SU-DHL-6 (cell line): ENCODE measurements at regions not wholly inside any gene's neighbourhood (a gene's known extent, or its start where the extent isn't known, plus 50 kb on each side); places are given as distances from the start of the nearest gene placed in this dataset.

ENCODE experiments used
- H2AFZ ChIP-seq: fragments of 200-600 bp; sonication (generic); 2 replicates; pipeline ENCODE4 v1.6.1; 2014; ENCODE audit warnings: low read depth, mild to moderate bottlenecking, moderate library complexity, mixed read lengths, antibody characterized with exemption, low read length; ENCODE audit not compliant: severe bottlenecking
- H3F3A ChIP-seq: fragments of 200-600 bp; shearing (Covaris generic); 2 replicates; pipeline ENCODE4 v1.6.0; 2016; ENCODE audit warnings: antibody characterized with exemption, mild to moderate bottlenecking; ENCODE audit not compliant: insufficient read depth
- H3K27ac ChIP-seq: fragments of 200-600 bp; sonication (generic); 2 replicates; pipeline ENCODE4 v1.5.1; 2016; ENCODE audit warnings: low read depth, mild to moderate bottlenecking, low read length, moderate library complexity, mixed read lengths
- H3K27me3 ChIP-seq: fragments of 200-600 bp; sonication (generic), shearing (Covaris generic); 2 replicates; pipeline ENCODE4 v1.6.0; 2014; ENCODE audit warnings: mild to moderate bottlenecking, low read length
- H3K36me3 ChIP-seq: fragments of 200-600 bp; sonication (generic); 2 replicates; pipeline ENCODE4 v1.6.1; 2014; ENCODE audit warnings: mild to moderate bottlenecking, low read length, mixed read lengths
- H3K4me2 ChIP-seq: fragments of 300-600, 200-600 bp; shearing (Covaris generic), sonication (generic); 2 replicates; pipeline ENCODE4 v1.6.0; 2014; ENCODE audit warnings: low read length, low read depth, mild to moderate bottlenecking; ENCODE audit not compliant: poor library complexity, severe bottlenecking
- H3K4me3 ChIP-seq: fragments of 200-600 bp; sonication (generic); 2 replicates; pipeline ENCODE4 v1.5.1; 2014; ENCODE audit warnings: antibody characterized with exemption, low read length, mild to moderate bottlenecking, mixed read lengths; ENCODE audit not compliant: insufficient read depth, poor library complexity, severe bottlenecking
- H3K79me2 ChIP-seq: fragments of 200-600 bp; sonication (generic); 2 replicates; pipeline ENCODE4 v1.6.1; 2014; ENCODE audit warnings: mild to moderate bottlenecking, low read length, moderate library complexity; ENCODE audit not compliant: insufficient read depth
- H3K9ac ChIP-seq: fragments of 200-600 bp; sonication (generic); 2 replicates; pipeline ENCODE4 v1.7.0; 2014; ENCODE audit warnings: mild to moderate bottlenecking, low read length
- H3K9me2 ChIP-seq: fragments of 200-600 bp; sonication (generic); replicated peaks from 2 replicates; pipeline ENCODE4 v1.6.1; 2014; ENCODE audit warnings: low read length; ENCODE audit not compliant: insufficient read depth
- H3K9me3 ChIP-seq: fragments of 200-600 bp; sonication (generic); 2 replicates; pipeline ENCODE4 v1.6.1; 2014; ENCODE audit warnings: low read length, mixed read lengths; ENCODE audit not compliant: insufficient read depth
- H4K20me1 ChIP-seq: fragments of 200-600 bp; sonication (generic); 2 replicates; pipeline ENCODE4 v1.6.1; 2014; ENCODE audit warnings: low read depth, mild to moderate bottlenecking, antibody characterized with exemption, low read length, moderate library complexity, mixed read lengths
- CTCF ChIP-seq: fragments of 200-600 bp; sonication (generic); IDR thresholded peaks from one replicate; pipeline ENCODE4 v1.5.1; 2017; ENCODE audit warnings: antibody characterized with exemption, mild to moderate bottlenecking, low read length, moderate library complexity; ENCODE audit not compliant: insufficient read depth, poor library complexity, severe bottlenecking
- EZH2phosphoT487 ChIP-seq: fragments of 200-600 bp; sonication (generic), shearing (Covaris generic); conservative IDR thresholded peaks from 2 replicates; pipeline ENCODE4 v1.6.1; 2018; ENCODE audit warnings: mild to moderate bottlenecking, antibody characterized with exemption, low read length, moderate library complexity, mixed read lengths

DNA sequence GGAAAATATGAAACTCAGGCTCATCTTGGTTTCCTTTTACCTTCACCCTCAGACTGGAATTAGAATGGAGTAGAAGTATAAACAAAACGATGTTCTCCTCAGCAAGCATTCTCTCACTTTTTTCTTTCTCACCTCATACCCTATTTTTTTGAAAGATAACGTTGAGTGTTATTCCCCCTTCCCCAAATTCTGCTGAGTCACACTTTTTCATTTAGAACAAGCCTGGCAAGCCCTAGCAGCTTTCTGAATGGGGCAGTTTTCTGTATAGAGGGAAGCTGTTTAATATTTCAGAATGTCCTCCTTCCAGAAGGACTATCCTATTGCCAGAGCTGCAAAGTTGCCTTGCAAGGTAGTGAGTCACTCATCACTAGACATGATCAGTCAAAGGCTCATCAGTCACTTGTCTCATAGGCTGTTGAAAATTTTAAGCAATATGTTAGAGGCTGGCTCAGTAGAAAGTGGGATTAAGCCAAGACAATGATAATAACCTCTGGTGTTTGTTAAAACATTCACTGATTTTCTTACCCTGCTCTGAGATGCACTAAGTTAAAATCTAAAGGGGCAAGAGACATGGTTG is 416.1 kb downstream of the RNF144A start:
- no peak for TF ChIP-seq EZH2phosphoT487
- no peak overlapping the region for H3K9ac ChIP-seq
- no peak overlapping the region for H2AFZ ChIP-seq
- H3K27me3 ChIP-seq = no peaks in the 10 kb centered on the region
- H3K79me2 ChIP-seq = no peaks in the 10 kb centered on the region
- H3K4me2 ChIP-seq = no peak overlapping the region
- H3K9me2 ChIP-seq = no peaks in the 10 kb centered on the region
- no peaks in the 10 kb centered on the region for H3F3A ChIP-seq
- H3K9me3 ChIP-seq = no peaks in the 10 kb centered on the region
- H3K4me3 ChIP-seq = no peak overlapping the region
- no peaks in the 10 kb centered on the region for H4K20me1 ChIP-seq
- no peak overlapping the region for H3K27ac ChIP-seq
- no peaks in the 10 kb centered on the region for H3K36me3 ChIP-seq

- no peak overlapping the region for H2AFZ ChIP-seq
- no peak overlapping the region for H3K4me2 ChIP-seq
- no peaks in the 10 kb centered on the region for H3K27me3 ChIP-seq
- no peak overlapping the region for H3K4me3 ChIP-seq
- H3F3A ChIP-seq = no peaks in the 10 kb centered on the region
- H3K9me3 ChIP-seq = no peaks in the 10 kb centered on the region
- no peaks in the 10 kb centered on the region for H4K20me1 ChIP-seq
- no peaks in the 10 kb centered on the region for H3K79me2 ChIP-seq
- H3K9me2 ChIP-seq = no peaks in the 10 kb centered on the region
- H3K36me3 ChIP-seq = no peaks in the 10 kb centered on the region
- no peak overlapping the region for H3K9ac ChIP-seq
- TF ChIP-seq EZH2phosphoT487 = no peak
- no peak for TF ChIP-seq CTCF
- no peak overlapping the region for H3K27ac ChIP-seq
These were observed 416.8 kb downstream of the RNF144A start for GRCh38 chr2:7333960-7334493.

- no peaks in the 10 kb centered on the region for H4K20me1 ChIP-seq
These were observed 421.7 kb downstream of the RNF144A start for GRCh38 chr2:7338961-7339360.

More at GRCh38 chr2:7338961-7339360, 421.7 kb downstream of the RNF144A start:
- no peak overlapping the region for H3K9ac ChIP-seq
- no peaks in the 10 kb centered on the region for H3K9me2 ChIP-seq
- no peaks in the 10 kb centered on the region for H3K9me3 ChIP-seq
- H3K27me3 ChIP-seq = no peaks in the 10 kb centered on the region
- H3K4me2 ChIP-seq = no peak overlapping the region
- no peaks in the 10 kb centered on the region for H3K79me2 ChIP-seq
- H2AFZ ChIP-seq = no peak overlapping the region
- H3K36me3 ChIP-seq = no peaks in the 10 kb centered on the region
- TF ChIP-seq EZH2phosphoT487 (no peak), CTCF (no peak)
- no peak overlapping the region for H3K4me3 ChIP-seq
- no peaks in the 10 kb centered on the region for H3F3A ChIP-seq
- H3K27ac ChIP-seq = no peak overlapping the region
